Upper lobe of right lung (tissue), 1 donor: ENCODE measurements at regions not wholly inside any gene's neighbourhood (a gene's known extent, or its start where the extent isn't known, plus 50 kb on each side); places are given as distances from the start of the nearest gene placed in this dataset.

Source experiments
- ATAC-seq: fragments of 200-7000 bp; cut with Tn5 transposase; one replicate; pipeline ENCODE4 v1.9.1; 2020; ENCODE audit warnings: mild to moderate bottlenecking, moderate library complexity
- DNase-seq: peaks from one replicate; pipeline ENCODE4 v3.0.0-alpha.2; 2020
- H3K27ac ChIP-seq: fragments of 200-600 bp; one replicate; pipeline ENCODE4 v1.8.0; 2022
- H3K27me3 ChIP-seq: fragments of 200-600 bp; one replicate; pipeline ENCODE4 v1.8.0; 2022; ENCODE audit warnings: mild to moderate bottlenecking
- H3K36me3 ChIP-seq: fragments of 200-600 bp; one replicate; pipeline ENCODE4 v1.8.0; 2022
- H3K4me1 ChIP-seq: fragments of 200-600 bp; one replicate; pipeline ENCODE4 v1.8.0; 2022
- H3K4me3 ChIP-seq: fragments of 200-600 bp; one replicate; pipeline ENCODE4 v1.8.0; 2022; ENCODE audit warnings: mild to moderate bottlenecking
- H3K9me3 ChIP-seq: fragments of 200-600 bp; one replicate; pipeline ENCODE4 v1.8.0; 2022
- intact Hi-C: fragments of 100-400 bp; cut with DNase I; formaldehyde crosslinking; loops from one replicate; pipeline ENCODE4 v1.11.0; 2022
- TF ChIP-seq, protein P1 (sequence below): fragments of 200-600 bp; IDR thresholded peaks from one replicate; pipeline ENCODE4 v1.8.0; 2022; ENCODE audit warnings: antibody characterized with exemption
- donor health status: DM: no; HTN: yes; CAD: no; lungs with severe emphysema.

- intact Hi-C loops, result no loop called here
- Histone ChIP-seq H3K4me3 (no peak overlapping the region), H3K4me1 (no peaks in the 10 kb centered on the region), H3K27ac (no peak overlapping the region), H3K9me3 (no peaks in the 10 kb centered on the region), H3K27me3 (no peaks in the 10 kb centered on the region), H3K36me3 (no peaks in the 10 kb centered on the region)
- TF ChIP-seq, protein P1, sequence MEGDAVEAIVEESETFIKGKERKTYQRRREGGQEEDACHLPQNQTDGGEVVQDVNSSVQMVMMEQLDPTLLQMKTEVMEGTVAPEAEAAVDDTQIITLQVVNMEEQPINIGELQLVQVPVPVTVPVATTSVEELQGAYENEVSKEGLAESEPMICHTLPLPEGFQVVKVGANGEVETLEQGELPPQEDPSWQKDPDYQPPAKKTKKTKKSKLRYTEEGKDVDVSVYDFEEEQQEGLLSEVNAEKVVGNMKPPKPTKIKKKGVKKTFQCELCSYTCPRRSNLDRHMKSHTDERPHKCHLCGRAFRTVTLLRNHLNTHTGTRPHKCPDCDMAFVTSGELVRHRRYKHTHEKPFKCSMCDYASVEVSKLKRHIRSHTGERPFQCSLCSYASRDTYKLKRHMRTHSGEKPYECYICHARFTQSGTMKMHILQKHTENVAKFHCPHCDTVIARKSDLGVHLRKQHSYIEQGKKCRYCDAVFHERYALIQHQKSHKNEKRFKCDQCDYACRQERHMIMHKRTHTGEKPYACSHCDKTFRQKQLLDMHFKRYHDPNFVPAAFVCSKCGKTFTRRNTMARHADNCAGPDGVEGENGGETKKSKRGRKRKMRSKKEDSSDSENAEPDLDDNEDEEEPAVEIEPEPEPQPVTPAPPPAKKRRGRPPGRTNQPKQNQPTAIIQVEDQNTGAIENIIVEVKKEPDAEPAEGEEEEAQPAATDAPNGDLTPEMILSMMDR, result no peak
- no peak for ATAC-seq
- no peak for DNase-seq
These were observed 296.6 kb downstream of the TMX3 start for GRCh38 chr18:68418226-68418868.

DNA sequence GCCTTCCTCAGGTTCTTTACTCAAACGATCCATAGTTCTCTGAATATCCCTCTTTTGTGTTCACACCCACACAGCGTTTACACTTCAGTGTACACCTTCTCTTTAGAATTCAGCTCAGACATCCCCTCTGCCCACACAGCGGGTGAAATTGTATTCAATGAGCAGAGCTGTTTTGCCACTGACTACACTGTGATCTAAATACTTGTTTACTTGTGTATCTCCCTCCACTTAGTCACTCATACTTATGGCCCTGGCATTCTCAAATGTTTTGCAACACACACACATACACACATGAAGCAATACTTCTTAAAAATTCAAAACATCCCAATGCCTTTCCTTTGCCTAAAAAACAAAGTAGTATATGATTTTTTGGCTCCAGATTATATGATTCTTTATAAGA, 297.1 kb downstream of the TMX3 start:
- no peak for ATAC-seq
- TF ChIP-seq, protein P1, result no peak
- H3K4me1 ChIP-seq, result no peaks in the 10 kb centered on the region

GRCh38 chr18:68417166-68417799, 297.6 kb downstream of the TMX3 start:
- H3K27me3 ChIP-seq, result no peaks in the 10 kb centered on the region
- no peaks in the 10 kb centered on the region for H3K4me1 ChIP-seq
- no peaks in the 10 kb centered on the region for H3K9me3 ChIP-seq
- DNase-seq (no peak), ATAC-seq (no peak)
- TF ChIP-seq, protein P1, result no peak
- H3K36me3 ChIP-seq, result no peaks in the 10 kb centered on the region
- H3K4me3 ChIP-seq, result no peak overlapping the region
- intact Hi-C loops, result no loop called here
- no peak overlapping the region for H3K27ac ChIP-seq

More for the DNA sequence above, 297.1 kb downstream of the TMX3 start:
- no peaks in the 10 kb centered on the region for H3K9me3 ChIP-seq
- no peaks in the 10 kb centered on the region for H3K27me3 ChIP-seq
- H3K27ac ChIP-seq, result no peak overlapping the region
- DNase-seq, result no peak
- H3K36me3 ChIP-seq, result no peaks in the 10 kb centered on the region
- intact Hi-C loops, result no loop called here
- no peak overlapping the region for H3K4me3 ChIP-seq

GRCh38 chr18:68414407-68414806, 300.5 kb downstream of the TMX3 start:
- DNase-seq, result no peak
- Histone ChIP-seq H3K4me1 (no peaks in the 10 kb centered on the region), H3K9me3 (no peaks in the 10 kb centered on the region), H3K27ac (no peak overlapping the region), H3K4me3 (no peak overlapping the region), H3K36me3 (no peaks in the 10 kb centered on the region), H3K27me3 (no peaks in the 10 kb centered on the region)
- TF ChIP-seq, protein P1, result no peak
- intact Hi-C loops, result no loop called here
- ATAC-seq, result no peak

GRCh38 chr18:68409576-68409975, 305.3 kb downstream of the TMX3 start:
- TF ChIP-seq, protein P1, result no peak
- Histone ChIP-seq H3K36me3 (no peaks in the 10 kb centered on the region), H3K27ac (no peak overlapping the region), H3K9me3 (no peaks in the 10 kb centered on the region), H3K27me3 (no peaks in the 10 kb centered on the region), H3K4me3 (no peak overlapping the region), H3K4me1 (no peaks in the 10 kb centered on the region)
- ATAC-seq (no peak), DNase-seq (no peak)
- intact Hi-C loops, result no loop called here
